ENCODE measurements at regions not wholly inside any gene's neighbourhood (a gene's known extent, or its start where the extent isn't known, plus 50 kb on each side); places are given as distances from the start of the nearest gene placed in this dataset.
A peak's percentile ranks its signal among the peaks of the same experiment; 100 is the strongest.

- Histone ChIP-seq H3K9ac (ENCODE audit: low read depth, low read length) (no peak overlapping the region), H2BK5ac (ENCODE audit: low read depth, low read length, poor library complexity, severe bottlenecking) (no peak overlapping the region), H2BK120ac (ENCODE audit: low read depth, low read length) (no peak overlapping the region), H3K4me3 (ENCODE audit: insufficient read depth, low read depth, low read length) (no peak overlapping the region), H3K27ac (ENCODE audit: insufficient read depth, low read length) (no peak overlapping the region), H2BK15ac (ENCODE audit: low read depth, low read length) (no peak overlapping the region), H3K36me3 (ENCODE audit: control insufficient read depth, insufficient read depth, low read length) (no peaks in the 10 kb centered on the region), H4K8ac (ENCODE audit: low read depth in 2 of 2, low read length in 2 of 2) (no peak overlapping the region), H3K79me1 (ENCODE audit: low read depth in 1 of 2, low read length in 2 of 2) (no peaks in the 10 kb centered on the region), H2BK20ac (ENCODE audit: low read depth, low read length) (no peak overlapping the region), H3K9me1 (ENCODE audit: insufficient read depth, low read length) (no peaks in the 10 kb centered on the region), H3K14ac (replicated peaks; ENCODE audit: low read depth, low read length) (no peak overlapping the region), H3K4me2 (ENCODE audit: low read depth, low read length) (no peak overlapping the region), H4K91ac (ENCODE audit: insufficient read depth, low read depth, low read length) (no peak overlapping the region), H3K4me1 (ENCODE audit: control insufficient read depth, insufficient read depth, low read length) (no peaks in the 10 kb centered on the region), H3K27me3 (ENCODE audit: control insufficient read depth, insufficient read depth, low read length) (no peaks in the 10 kb centered on the region), H2AK9ac (replicated peaks; ENCODE audit: low read depth, low read length, poor library complexity) (no peak overlapping the region), H4K20me1 (ENCODE audit: insufficient read depth, low read length) (no peaks in the 10 kb centered on the region), H4K5ac (ENCODE audit: low read depth, low read length) (no peak overlapping the region), H2AK5ac (ENCODE audit: low read depth, low read length) (no peak overlapping the region), H3K4ac (ENCODE audit: low read depth, low read length) (no peak overlapping the region), H3K56ac (ENCODE audit: extremely low read depth, insufficient read depth, low read length) (no peak overlapping the region), H3K23ac (ENCODE audit: low read depth, low read length) (no peak overlapping the region), H2AFZ (replicated peaks; ENCODE audit: low read length, poor library complexity) (no peak overlapping the region), H3K9me3 (ENCODE audit: control insufficient read depth, insufficient read depth, low read length) (no peaks in the 10 kb centered on the region), H3K18ac (ENCODE audit: low read depth, low read length) (no peak overlapping the region)
- peak; percentile 73 for TF ChIP-seq MAFK (IDR thresholded peaks at IDR 0.05; ENCODE audit: low read depth, low read length)
- TF ChIP-seq RAD21 (IDR thresholded peaks at IDR 0.05; ENCODE audit: low read length), result no peak
- no peak for TF ChIP-seq CHD1 (IDR thresholded peaks at IDR 0.05; ENCODE audit: low read depth, low read length)
- no peak for TF ChIP-seq MXI1 (IDR thresholded peaks at IDR 0.05; ENCODE audit: borderline replicate concordance, low read depth, low read length)
- no peak for TF ChIP-seq CEBPB (IDR thresholded peaks at IDR 0.05; ENCODE audit: low read depth, low read length)
- TF ChIP-seq USF2 (IDR thresholded peaks at IDR 0.05; ENCODE audit: low read depth, low read length), result no peak
- intact Hi-C loops (cut with micrococcal nuclease), result no loop called here
- no peak for DNase-seq
- WGBS, 2 experiments (ENCODE audit: extremely low coverage in 2 of 2, insufficient read length in 1 of 2), result 78% methylated on average over 1 of the region's 5 CpGs; no CpG with 5 or more reads in 1 of the 2 experiments
- POLR2A ChIA-PET (ENCODE audit: unreplicated experiment), result no interaction called here
- CTCF ChIA-PET, result no interaction called here
- dilution Hi-C loops (cut with HindIII; ENCODE audit: low sequenced_read_pairs, unreplicated experiment), result no loop called here
- no TSS peak for BruUV-seq (replicated peaks)
- in situ Hi-C loops (cut with MboI; ENCODE audit: low sequenced_read_pairs), result no loop called here
- ATAC-seq (ENCODE audit: low read depth), result no peak
Observed at GRCh38 chr12:77496714-77497113, 334.0 kb upstream of the NAV3 start.

Measured in IMR-90 (cell line).